Memory B cell (primary cell): ENCODE measurements at regions not wholly inside any gene's neighbourhood (a gene's known extent, or its start where the extent isn't known, plus 50 kb on each side); places are given as distances from the start of the nearest gene placed in this dataset.

ENCODE experiments used
- ATAC-seq: fragments of 150-1000 bp; cut with Tn5 transposase; 2 replicates; pipeline ENCODE4 v1.10.0; 2021; ENCODE audit warnings: low read depth, mild to moderate bottlenecking, moderate library complexity
- DNase-seq, 2 donors: peaks; one replicate each; pipeline ENCODE4 v3.0.0; 2022; ENCODE audit warnings: low spot score in 2 of 2
- H3K27ac Mint-ChIP-seq: one replicate; pipeline ENCODE4 v1.8.0; 2022; ENCODE audit warnings: mild to moderate bottlenecking, moderate library complexity, mixed read lengths
- H3K27me3 Mint-ChIP-seq: one replicate; pipeline ENCODE4 v1.8.0; 2022; ENCODE audit warnings: mixed read lengths
- H3K36me3 Mint-ChIP-seq: one replicate; pipeline ENCODE4 v1.8.0; 2022; ENCODE audit warnings: mild to moderate bottlenecking, mixed read lengths
- H3K4me1 Mint-ChIP-seq: one replicate; pipeline ENCODE4 v1.8.0; 2022; ENCODE audit warnings: mixed read lengths
- H3K4me3 Mint-ChIP-seq: one replicate; pipeline ENCODE4 v1.8.0; 2022; ENCODE audit warnings: mild to moderate bottlenecking, moderate library complexity, mixed read lengths
- H3K9me3 Mint-ChIP-seq: one replicate; pipeline ENCODE4 v1.8.0; 2022; ENCODE audit warnings: mixed read lengths

DNA sequence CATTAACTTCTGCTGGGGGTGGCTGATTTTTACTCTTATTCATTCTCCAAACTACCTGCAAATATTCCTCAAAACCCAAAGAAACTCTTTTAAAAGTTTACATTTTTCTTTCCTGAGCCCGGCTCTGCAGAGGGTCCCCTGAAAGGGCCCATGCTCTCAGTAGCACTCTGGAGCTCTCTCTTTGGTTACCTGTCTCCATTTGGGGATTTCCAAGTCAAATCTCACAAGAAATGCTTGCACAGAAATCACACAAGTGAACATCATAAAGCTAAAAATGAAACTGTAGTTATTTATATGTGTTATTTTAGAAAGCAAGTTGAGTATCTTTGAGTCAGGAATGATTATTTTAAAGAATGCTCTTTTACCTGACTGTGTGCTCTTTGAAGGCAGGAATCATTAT, 174.5 kb upstream of the PLXNA2 start:
- Mint-ChIP-seq H3K4me1 (no peaks in the 10 kb centered on the region), H3K9me3 (peaks cover 1% of the 10 kb centered on the region), H3K4me3 (no peak overlapping the region), H3K27ac (no peak overlapping the region), H3K36me3 (no peaks in the 10 kb centered on the region), H3K27me3 (peaks cover 9% of the 10 kb centered on the region)
- ATAC-seq (no peak), DNase-seq (no peak)

GRCh38 chr1:208419746-208420420, 175.7 kb upstream of the PLXNA2 start:
- ATAC-seq (no peak), DNase-seq (no peak)
- H3K9me3 Mint-ChIP-seq, result peaks cover 1% of the 10 kb centered on the region
- H3K4me3 Mint-ChIP-seq, result no peak overlapping the region
- peaks cover 8% of the 10 kb centered on the region for H3K27me3 Mint-ChIP-seq
- no peak overlapping the region for H3K27ac Mint-ChIP-seq
- H3K36me3 Mint-ChIP-seq, result no peaks in the 10 kb centered on the region
- no peaks in the 10 kb centered on the region for H3K4me1 Mint-ChIP-seq

DNA sequence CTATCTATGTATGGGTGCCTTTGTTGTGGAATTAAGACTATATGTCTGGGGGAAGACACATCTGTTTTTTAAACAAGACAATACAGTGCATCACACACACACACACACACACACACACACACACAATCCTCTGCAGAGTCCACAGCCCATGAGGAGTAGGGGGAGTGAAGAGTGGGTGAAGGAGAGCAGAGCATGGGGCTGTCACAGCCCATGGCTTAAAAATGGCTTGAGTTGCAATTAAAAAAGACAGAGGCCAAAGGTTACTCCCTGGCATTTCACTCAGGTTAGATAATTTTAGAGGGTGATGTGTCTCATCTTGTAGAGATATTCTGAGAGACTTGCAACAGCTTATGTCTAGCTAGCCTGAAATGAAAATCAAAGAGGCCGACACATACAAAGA, 176.5 kb upstream of the PLXNA2 start:
- H3K4me1 Mint-ChIP-seq, result no peaks in the 10 kb centered on the region
- peaks cover 1% of the 10 kb centered on the region for H3K9me3 Mint-ChIP-seq
- no peaks in the 10 kb centered on the region for H3K36me3 Mint-ChIP-seq
- peaks cover 5% of the 10 kb centered on the region for H3K27me3 Mint-ChIP-seq
- no peak overlapping the region for H3K27ac Mint-ChIP-seq
- H3K4me3 Mint-ChIP-seq, result no peak overlapping the region
- ATAC-seq (no peak), DNase-seq (no peak)

DNA sequence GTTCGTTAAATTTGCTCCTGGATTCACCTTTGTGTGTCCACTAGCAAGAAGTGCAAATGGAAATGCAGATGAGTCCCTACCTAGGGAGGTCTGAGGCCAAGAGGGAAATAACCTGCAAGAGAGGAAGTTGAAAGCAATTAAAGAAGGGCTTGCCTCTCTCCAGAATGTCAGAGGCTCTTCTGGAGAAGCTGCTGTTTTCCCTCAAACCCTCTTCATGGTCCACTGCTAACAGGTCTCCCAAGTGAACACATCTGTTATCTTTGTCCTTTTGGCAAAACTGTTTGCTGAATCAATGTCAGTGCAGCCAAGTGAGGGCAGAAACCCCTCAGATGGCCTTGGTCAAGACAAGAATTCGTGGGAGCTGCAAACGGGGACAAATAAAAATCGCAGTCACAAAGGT, 177.3 kb upstream of the PLXNA2 start:
- Mint-ChIP-seq H3K27me3 (peaks cover 2% of the 10 kb centered on the region), H3K36me3 (no peaks in the 10 kb centered on the region), H3K9me3 (peaks cover 1% of the 10 kb centered on the region), H3K4me3 (no peak overlapping the region), H3K4me1 (no peaks in the 10 kb centered on the region), H3K27ac (no peak overlapping the region)
- ATAC-seq (no peak), DNase-seq (no peak)

GRCh38 chr1:208423526-208423925, 179.3 kb upstream of the PLXNA2 start:
- no peaks in the 10 kb centered on the region for H3K4me1 Mint-ChIP-seq

DNA sequence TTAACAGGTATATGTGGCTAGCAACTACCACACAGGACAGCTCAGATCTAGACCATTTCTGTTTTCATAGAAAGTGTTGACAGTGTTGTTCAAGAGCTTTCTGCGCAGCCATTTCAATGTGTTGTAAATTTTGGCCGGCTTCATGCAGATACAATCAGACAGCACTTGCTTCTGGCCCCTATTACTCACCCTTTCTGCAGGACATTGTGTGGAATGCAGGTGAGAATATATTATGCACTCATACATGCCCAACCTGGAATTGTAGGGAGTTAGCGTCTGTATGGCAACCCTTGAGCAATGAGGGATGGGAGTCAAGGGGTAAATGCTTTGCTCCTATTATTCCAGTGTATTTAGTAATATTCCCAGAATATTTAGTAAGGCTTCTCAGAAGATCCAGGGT, 180.9 kb upstream of the PLXNA2 start:
- Mint-ChIP-seq H3K9me3 (no peaks in the 10 kb centered on the region), H3K4me1 (no peaks in the 10 kb centered on the region), H3K27ac (no peak overlapping the region), H3K36me3 (no peaks in the 10 kb centered on the region), H3K27me3 (no peaks in the 10 kb centered on the region), H3K4me3 (no peak overlapping the region)
- DNase-seq (no peak), ATAC-seq (no peak)

More at GRCh38 chr1:208423526-208423925, 179.3 kb upstream of the PLXNA2 start:
- Mint-ChIP-seq H3K27ac (no peak overlapping the region), H3K4me3 (no peak overlapping the region), H3K36me3 (no peaks in the 10 kb centered on the region), H3K27me3 (no peaks in the 10 kb centered on the region), H3K9me3 (no peaks in the 10 kb centered on the region)
- ATAC-seq (no peak), DNase-seq (no peak)

GRCh38 chr1:208430220-208430619, 186.0 kb upstream of the PLXNA2 start:
- peaks cover 2% of the 10 kb centered on the region for H3K27me3 Mint-ChIP-seq
- H3K36me3 Mint-ChIP-seq, result no peaks in the 10 kb centered on the region
- H3K4me1 Mint-ChIP-seq, result no peaks in the 10 kb centered on the region

GRCh38 chr1:208431721-208432120, 187.5 kb upstream of the PLXNA2 start:
- peaks cover 2% of the 10 kb centered on the region for H3K27me3 Mint-ChIP-seq

More at GRCh38 chr1:208430220-208430619, 186.0 kb upstream of the PLXNA2 start:
- ATAC-seq (no peak), DNase-seq (no peak)
- Mint-ChIP-seq H3K27ac (no peak overlapping the region), H3K4me3 (no peak overlapping the region), H3K9me3 (no peaks in the 10 kb centered on the region)

GRCh38 chr1:208432346-208432745, 188.2 kb upstream of the PLXNA2 start:
- DNase-seq (no peak), ATAC-seq (no peak)
- Mint-ChIP-seq H3K27me3 (peaks cover 2% of the 10 kb centered on the region), H3K9me3 (no peaks in the 10 kb centered on the region), H3K4me3 (no peak overlapping the region), H3K27ac (no peak overlapping the region), H3K4me1 (no peaks in the 10 kb centered on the region), H3K36me3 (no peaks in the 10 kb centered on the region)

More at GRCh38 chr1:208431721-208432120, 187.5 kb upstream of the PLXNA2 start:
- Mint-ChIP-seq H3K27ac (no peak overlapping the region), H3K9me3 (no peaks in the 10 kb centered on the region), H3K4me3 (no peak overlapping the region), H3K4me1 (no peaks in the 10 kb centered on the region), H3K36me3 (no peaks in the 10 kb centered on the region)
- ATAC-seq (no peak), DNase-seq (no peak)

GRCh38 chr1:208433086-208433485, 188.9 kb upstream of the PLXNA2 start:
- no peak overlapping the region for H3K27ac Mint-ChIP-seq
- no peaks in the 10 kb centered on the region for H3K4me1 Mint-ChIP-seq
- no peaks in the 10 kb centered on the region for H3K36me3 Mint-ChIP-seq
- DNase-seq (no peak), ATAC-seq (no peak)
- H3K27me3 Mint-ChIP-seq, result peaks cover 2% of the 10 kb centered on the region
- no peaks in the 10 kb centered on the region for H3K9me3 Mint-ChIP-seq
- H3K4me3 Mint-ChIP-seq, result no peak overlapping the region

DNA sequence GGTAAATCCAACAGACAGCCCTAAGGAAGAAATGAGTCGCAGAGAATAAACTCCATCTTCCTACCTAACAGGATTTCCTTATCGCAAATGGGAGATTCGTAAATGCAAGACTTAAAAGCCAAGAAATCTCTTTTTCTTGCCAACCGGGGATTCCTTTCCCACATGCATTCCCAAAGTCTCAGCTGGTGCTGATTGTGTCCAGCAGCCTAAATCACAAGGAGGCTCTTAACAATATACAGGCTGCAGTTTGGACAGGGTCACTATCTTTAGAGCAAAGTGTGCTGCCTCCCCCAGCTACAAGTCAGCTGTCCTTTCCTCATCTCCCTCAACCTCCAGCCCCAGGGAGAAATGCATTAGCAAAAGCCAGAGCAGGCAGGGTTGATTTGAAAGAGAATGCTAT, 189.8 kb upstream of the PLXNA2 start:
- no peaks in the 10 kb centered on the region for H3K9me3 Mint-ChIP-seq
- H3K27me3 Mint-ChIP-seq, result peaks cover 2% of the 10 kb centered on the region
- no peak overlapping the region for H3K27ac Mint-ChIP-seq
- DNase-seq (no peak), ATAC-seq (no peak)
- H3K4me1 Mint-ChIP-seq, result no peaks in the 10 kb centered on the region
- no peaks in the 10 kb centered on the region for H3K36me3 Mint-ChIP-seq
- no peak overlapping the region for H3K4me3 Mint-ChIP-seq

DNA sequence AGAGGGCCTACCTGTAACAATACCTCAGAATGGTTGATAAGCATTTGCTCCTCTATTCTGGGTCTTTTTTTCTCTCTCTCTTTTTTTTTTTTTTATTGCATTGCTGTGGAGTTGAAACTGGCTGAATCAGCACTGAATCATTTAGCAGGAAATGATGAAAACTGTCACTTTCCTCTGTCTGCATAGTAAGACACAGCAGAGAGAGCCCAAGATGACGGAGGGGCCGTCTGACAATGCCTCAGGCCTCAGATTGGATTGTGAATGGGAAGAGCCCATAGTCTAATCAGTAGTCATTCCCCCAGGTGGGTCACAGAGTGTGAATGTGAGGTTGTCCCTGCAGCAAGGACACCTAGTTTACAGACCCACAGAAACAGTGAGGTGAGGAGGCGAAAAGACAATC, 193.2 kb upstream of the PLXNA2 start:
- Mint-ChIP-seq H3K27me3 (no peaks in the 10 kb centered on the region), H3K4me3 (no peak overlapping the region), H3K36me3 (no peaks in the 10 kb centered on the region), H3K27ac (no peak overlapping the region), H3K4me1 (no peaks in the 10 kb centered on the region), H3K9me3 (peaks cover 3% of the 10 kb centered on the region)
- ATAC-seq (no peak), DNase-seq (no peak)

DNA sequence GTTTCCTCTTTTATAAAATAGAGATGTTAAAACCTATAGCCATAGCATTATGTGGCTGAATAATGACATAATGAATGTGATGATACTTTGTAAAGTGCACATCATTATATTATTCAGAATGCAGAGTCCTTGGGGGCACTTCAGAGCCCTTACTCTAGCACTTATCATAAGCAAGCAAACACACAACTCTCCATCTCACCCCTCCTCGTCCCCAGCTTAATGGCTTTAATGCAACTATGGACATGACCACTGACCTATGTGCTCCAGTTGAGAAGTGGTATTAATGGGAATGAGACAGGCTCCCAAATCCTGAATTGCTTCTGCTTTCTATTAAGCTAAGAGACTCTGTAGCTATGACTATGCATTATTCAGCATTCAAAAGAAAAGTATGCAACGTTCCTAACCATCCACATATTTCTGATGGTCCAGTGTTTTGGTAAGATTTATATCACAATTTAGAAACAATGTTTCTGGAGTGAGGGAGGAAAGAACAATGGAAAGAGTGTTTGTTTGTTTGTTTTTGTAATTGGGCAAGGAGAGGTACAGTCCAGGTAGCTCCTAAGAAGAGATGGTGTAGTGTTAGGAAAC, 194.0 kb upstream of the PLXNA2 start:
- Mint-ChIP-seq H3K27me3 (no peaks in the 10 kb centered on the region), H3K9me3 (peaks cover 8% of the 10 kb centered on the region), H3K36me3 (no peaks in the 10 kb centered on the region), H3K4me1 (no peaks in the 10 kb centered on the region), H3K4me3 (no peak overlapping the region), H3K27ac (no peak overlapping the region)
- DNase-seq (no peak), ATAC-seq (no peak)

GRCh38 chr1:208445758-208446203, 201.6 kb upstream of the PLXNA2 start:
- DNase-seq, result no peak
- H3K4me1 Mint-ChIP-seq, result no peaks in the 10 kb centered on the region
- no peak overlapping the region for H3K27ac Mint-ChIP-seq
- peaks cover 10% of the 10 kb centered on the region for H3K27me3 Mint-ChIP-seq
- peaks cover 8% of the 10 kb centered on the region for H3K9me3 Mint-ChIP-seq
- no peaks in the 10 kb centered on the region for H3K36me3 Mint-ChIP-seq
- ATAC-seq, result no peak
- H3K4me3 Mint-ChIP-seq, result no peak overlapping the region

- no peaks in the 10 kb centered on the region for H3K36me3 Mint-ChIP-seq
- H3K4me3 Mint-ChIP-seq, result no peak overlapping the region
These were observed 202.1 kb upstream of the PLXNA2 start for GRCh38 chr1:208446271-208446691.

More at GRCh38 chr1:208446271-208446691, 202.1 kb upstream of the PLXNA2 start:
- Mint-ChIP-seq H3K27ac (no peak overlapping the region), H3K4me1 (no peaks in the 10 kb centered on the region), H3K9me3 (peaks cover 8% of the 10 kb centered on the region), H3K27me3 (peaks cover 10% of the 10 kb centered on the region)
- ATAC-seq (no peak), DNase-seq (no peak)
